CD4-positive, alpha-beta T cell treated with Interleukin-2 at 100 ng/mL for 4 hours (primary cell): ENCODE measurements at regions not wholly inside any gene's neighbourhood (a gene's known extent, or its start where the extent isn't known, plus 50 kb on each side); places are given as distances from the start of the nearest gene placed in this dataset.
A peak's percentile ranks its signal among the peaks of the same experiment; 100 is the strongest.
"Not testable (repeated sequence)": the region's sequence is repeated elsewhere in the genome, so short reads cannot be mapped to it uniquely, and the experiment has no call there.

Experiments used
- DNase-seq: peaks from one replicate; pipeline ENCODE4 v3.0.0-alpha.2; 2020; ENCODE audit warnings: low spot score

- no peak for DNase-seq
Observed at GRCh38 chr6:155584006-155584405, 128.4 kb upstream of the NOX3 start.

DNA sequence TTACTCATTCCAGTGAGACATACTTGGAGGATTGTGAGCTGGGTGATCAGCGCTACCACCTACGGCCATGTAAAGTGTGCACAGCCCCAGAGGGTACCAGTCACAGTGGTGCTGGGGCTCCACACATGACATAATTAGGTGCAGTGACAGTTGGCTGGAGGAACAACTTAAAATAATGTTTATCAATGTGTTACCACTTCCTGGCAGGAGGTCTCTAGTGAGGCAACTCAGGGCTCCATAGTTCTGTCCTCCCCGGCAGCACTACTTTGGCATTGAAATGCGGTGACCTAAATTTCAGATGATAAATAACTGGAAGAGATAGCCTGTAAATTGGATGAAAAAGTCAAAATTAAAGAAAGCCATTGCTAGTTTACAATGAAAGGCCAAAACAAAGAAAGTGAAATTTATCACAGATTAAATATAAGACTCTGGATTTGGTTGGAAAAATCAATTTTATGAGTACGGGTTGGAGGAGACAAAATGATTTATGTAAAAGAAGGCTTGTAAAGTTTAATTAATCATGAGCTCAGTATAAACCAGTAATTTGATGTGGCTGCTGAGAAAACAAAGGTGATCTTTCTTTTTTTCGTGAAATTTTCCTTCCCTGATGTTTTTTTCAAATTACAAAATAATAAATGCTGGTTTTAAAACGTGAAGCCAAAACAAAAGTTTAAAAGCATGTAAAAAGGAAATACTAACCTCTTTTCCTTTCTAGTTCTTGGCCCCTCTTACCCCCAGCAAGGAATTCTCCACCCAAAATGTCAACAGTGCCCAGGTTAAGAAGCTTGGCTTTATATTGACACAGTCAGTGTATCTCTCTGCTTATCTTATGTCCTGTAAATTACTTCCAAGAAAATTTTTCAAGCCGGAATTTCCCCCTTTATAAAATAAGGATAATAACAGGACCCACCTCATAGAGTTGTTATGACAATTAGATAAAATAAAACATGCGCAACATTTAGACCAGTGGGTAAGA is 126.7 kb upstream of the NOX3 start:
- DNase-seq, result no peak

DNA sequence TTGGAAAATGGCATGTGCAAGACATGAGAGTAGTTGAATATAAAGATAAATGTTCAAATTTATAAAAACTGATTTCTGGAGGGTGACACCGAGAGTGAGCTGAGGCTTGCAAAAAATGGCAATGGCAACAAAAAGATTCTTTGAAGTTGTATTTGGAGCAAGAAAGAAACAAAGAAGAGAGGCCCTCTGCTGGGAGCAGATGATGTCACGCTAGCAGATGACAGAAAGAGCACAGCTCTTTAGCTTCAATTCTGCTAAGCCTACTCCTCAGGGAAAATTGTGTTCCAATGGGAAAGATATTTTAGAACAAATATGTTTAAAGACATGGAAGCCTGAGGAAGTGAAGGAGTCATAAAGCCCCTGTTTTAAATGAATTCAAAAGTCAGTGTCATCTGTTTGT is 125.3 kb upstream of the NOX3 start:
- DNase-seq, result no peak

DNA sequence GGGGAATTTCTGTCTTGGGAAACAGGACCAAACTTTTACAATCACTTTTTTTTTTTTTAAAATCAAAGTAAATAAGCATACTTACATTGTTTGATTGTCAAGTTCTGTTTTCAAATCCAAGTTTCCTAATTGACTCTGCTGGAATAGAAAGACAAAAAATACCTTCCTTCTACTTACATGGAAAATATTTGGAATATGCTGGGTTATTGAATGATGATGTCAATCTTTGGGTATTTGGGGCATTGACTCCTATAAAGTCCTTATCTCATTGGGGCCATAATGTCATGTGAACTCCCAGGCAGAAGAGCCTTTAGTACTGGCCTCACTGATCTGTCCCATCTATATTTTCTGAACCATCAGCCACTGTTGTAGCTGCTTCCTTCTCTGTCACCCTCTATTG is 122.6 kb upstream of the NOX3 start:
- DNase-seq, result no peak

GRCh38 chr6:155561966-155562364 is 106.3 kb upstream of the NOX3 start:
- DNase-seq, result no peak

GRCh38 chr6:155561257-155561965 is 105.8 kb upstream of the NOX3 start:
- no peak for DNase-seq

GRCh38 chr6:155549928-155550327 is 94.3 kb upstream of the NOX3 start:
- DNase-seq, result no peak

- DNase-seq, result no peak
Observed at GRCh38 chr6:155549028-155549798, 93.6 kb upstream of the NOX3 start.

- DNase-seq, result no peak
Observed at GRCh38 chr6:155548576-155548975, 92.9 kb upstream of the NOX3 start.

GRCh38 chr6:155544677-155545076 is 89.0 kb upstream of the NOX3 start:
- DNase-seq, result no peak

DNA sequence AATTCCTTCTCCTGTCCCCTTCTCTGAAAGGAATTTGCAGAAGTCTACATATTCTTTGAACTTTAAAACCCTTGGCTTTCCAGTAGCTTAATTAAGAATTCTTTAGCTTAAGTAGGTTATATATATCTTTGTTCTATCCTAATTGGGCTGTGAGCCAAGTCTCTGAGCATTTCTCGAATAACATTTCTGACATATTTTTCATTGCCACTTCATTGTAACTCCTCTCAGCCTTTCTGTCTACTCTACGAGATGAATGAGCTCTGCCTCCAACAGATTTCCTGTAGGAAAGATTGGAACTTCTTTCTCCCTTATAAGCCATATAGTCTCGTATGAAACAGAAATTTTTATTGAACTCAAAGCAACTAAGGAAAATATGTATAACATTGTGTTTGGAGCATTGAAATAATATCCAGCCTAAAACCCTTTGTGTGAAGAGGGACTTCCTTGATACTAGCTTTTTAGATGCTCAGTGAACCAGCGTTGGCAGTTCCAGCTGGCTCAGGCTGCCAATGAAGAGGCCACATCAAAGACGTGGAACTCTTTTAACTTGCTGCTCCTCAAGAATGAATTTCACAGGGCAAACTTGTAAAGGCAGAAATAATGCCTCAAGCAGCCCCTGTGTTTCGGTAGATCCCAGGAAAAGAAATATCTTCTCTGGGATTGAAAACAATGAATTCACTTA is 87.7 kb upstream of the NOX3 start:
- no peak for DNase-seq

- no peak for DNase-seq
Observed at GRCh38 chr6:155542036-155542435, 86.4 kb upstream of the NOX3 start.

- DNase-seq, result no peak
Observed at GRCh38 chr6:155538708-155539390, 83.2 kb upstream of the NOX3 start.

DNA sequence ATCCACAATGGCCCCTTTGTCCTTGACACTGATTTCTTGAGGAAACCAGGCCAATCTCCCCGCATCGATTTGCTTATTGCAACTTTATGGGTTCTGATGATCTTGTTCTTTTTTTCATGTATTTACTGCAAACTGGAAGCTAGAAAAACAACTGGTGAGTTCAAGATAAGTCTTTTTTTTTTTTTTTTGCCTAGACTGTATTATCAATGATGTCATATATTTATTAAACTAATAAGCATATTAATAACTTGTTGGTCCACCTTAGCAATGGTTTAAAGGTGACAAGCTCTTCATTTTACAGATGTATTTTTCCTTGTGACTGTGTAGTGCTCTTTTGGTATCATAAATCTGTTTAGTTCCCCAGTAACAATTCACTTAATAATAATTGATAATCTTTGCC is 79.0 kb upstream of the NOX3 start:
- DNase-seq, result no peak

GRCh38 chr6:155530219-155530834 is 74.7 kb upstream of the NOX3 start:
- peak; percentile 8 for DNase-seq

GRCh38 chr6:155529814-155530213 is 74.2 kb upstream of the NOX3 start:
- not testable (repeated sequence) for DNase-seq

DNA sequence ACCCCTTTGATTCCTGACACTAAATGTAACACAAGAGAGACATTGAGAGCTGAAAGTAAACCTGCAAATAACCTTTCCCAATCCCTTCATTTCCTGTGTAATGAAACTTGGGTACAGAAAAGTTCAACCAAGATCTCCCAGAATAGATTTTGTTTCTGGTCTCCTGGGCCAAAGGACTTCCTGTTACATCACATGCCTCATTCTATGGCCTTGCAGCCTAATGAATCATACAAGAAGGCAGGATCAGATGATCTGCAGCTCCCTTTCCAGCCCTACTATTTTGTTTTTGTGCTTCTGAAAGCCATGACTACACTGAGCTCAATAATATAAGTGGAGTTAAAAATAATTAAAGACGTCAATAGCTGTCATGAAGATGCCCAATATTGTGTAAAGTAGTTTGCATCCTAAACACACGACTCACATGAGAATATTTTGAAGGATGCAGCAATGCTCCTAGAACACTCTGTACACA is 73.4 kb upstream of the NOX3 start:
- no peak for DNase-seq

DNA sequence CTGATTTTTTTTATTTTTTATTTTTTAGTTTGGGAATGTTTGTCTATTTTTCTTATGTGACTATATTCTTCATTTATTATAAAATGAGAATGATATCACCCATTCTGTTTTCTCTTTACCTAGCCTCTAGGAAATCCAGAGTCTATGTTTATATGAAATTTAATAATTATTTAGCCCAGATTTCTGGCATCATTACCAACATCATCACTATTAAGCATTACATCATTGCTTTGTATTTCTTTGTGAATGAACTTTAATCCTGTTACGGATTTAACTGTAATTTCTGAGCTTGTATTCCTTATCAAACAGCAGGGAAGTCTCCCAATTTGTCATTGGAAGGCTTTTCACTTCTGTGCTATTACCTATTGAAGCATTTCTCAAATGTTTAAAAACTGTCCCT is 72.7 kb upstream of the NOX3 start:
- DNase-seq, result no peak

DNA sequence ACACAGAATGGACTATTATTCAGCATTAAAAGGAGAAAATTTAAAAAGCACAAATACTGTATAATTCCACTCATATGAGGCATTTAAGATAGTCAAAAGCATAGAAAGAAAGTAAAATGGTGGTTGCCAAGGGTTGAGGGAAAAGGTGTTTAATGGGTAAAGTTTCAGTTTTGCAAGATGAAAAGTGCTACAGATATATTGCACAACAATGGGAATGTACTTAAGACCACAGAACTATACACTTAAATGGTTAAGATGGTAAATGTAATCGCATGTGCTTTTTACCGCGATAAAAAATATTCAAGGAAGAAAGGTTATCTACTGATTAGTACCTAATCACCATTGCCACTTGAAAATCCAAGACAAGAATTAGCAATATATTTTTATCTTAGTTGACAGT is 71.8 kb upstream of the NOX3 start:
- DNase-seq, result no peak

DNA sequence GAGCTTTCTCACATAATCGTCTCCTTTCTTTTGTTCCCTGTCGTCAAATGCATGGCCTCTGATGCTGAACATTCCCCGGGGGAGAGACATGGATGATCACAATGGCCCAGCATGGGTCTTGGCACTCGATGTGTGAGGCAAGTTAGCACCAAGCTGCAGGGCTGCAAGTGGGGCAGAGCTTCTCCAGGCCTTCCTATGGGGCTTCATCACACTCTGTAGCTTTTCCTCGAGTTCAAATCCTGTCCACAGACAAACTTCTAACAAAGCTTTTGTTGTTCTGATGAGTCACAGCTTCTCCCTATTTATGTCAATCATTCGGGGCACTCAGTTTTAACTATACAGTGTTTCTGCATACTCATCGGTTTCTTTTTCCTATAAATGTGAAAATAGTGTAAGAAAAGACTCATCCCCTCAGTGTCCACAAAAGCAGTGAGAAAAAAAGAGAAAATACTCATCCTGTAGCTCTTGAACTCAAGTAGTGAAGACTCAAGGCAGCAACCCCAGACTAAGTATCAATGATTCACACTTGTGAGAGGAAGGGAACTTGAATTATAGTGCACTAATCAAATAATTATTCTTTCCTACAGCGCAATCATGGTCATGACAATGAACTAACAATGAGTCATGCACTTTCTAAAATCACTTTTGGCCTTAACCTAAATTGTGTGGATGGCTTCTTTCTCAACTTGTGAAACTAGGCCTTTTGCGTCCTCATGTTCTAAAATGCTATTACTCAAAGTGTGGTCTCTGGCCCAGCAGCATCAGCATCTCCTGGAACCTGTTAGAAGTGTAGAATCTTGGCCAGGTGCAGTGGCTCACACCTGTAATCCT is 68.4 kb upstream of the NOX3 start:
- no peak for DNase-seq
